GM12878 (cell line): ENCODE measurements at regions not wholly inside any gene's neighbourhood (a gene's known extent, or its start where the extent isn't known, plus 50 kb on each side); places are given as distances from the start of the nearest gene placed in this dataset.

Source experiments
- ATAC-seq: fragments of 200-7000 bp; cut with Tn5 transposase; 3 replicates; pipeline ENCODE4 v1.9.1; 2020; ENCODE audit warnings: mild to moderate bottlenecking, moderate library complexity
- BruUV-seq: library from RNA; stranded (reverse); fragments of 400-500 nt; replicated peaks from 2 replicates; lab custom pipeline; 2021; lab: Mats Ljungman, UMichigan
- CTCF ChIA-PET: fragments of 300-600 bp; sonication (Branson Sonifier 250); formaldehyde crosslinking; extraction: SDS; loops from one replicate; lab custom pipeline; 2021; ENCODE audit warnings: inconsistent platforms; lab: Yijun Ruan, JAX
- POLR2A ChIA-PET: fragments of 350-600 bp; formaldehyde crosslinking; extraction: SDS; loops from one replicate; lab custom pipeline; 2021; ENCODE audit warnings: inconsistent platforms; lab: Charles Lee
- RAD21 ChIA-PET: fragments of 300-600 bp; sonication (Branson Sonifier 250); formaldehyde crosslinking; loops from one replicate; lab custom pipeline; 2023; ENCODE audit warnings: antibody characterized with exemption; ENCODE audit not compliant: unreplicated experiment; lab: Charles Lee
- SMC1A ChIA-PET: fragments of 300-600 bp; sonication (Branson Sonifier 250); formaldehyde crosslinking; loops from one replicate; lab custom pipeline; 2023; ENCODE audit not compliant: unreplicated experiment, uncharacterized antibody; lab: Charles Lee
- DNase-seq: peaks from one replicate; pipeline ENCODE4 v3.0.0-alpha.2; 2011; ENCODE audit warnings: low read depth, low spot score
- FAIRE-seq: peaks from 3 replicates; lab custom pipeline; 2011; peaks lifted over from hg19 to GRCh38; lab: Jason Lieb, UNC
- H2AFZ ChIP-seq: 2 replicates; pipeline ENCODE4 v1.6.0; 2011; ENCODE audit warnings: low read depth, low read length, control low read depth; ENCODE audit not compliant: control insufficient read depth
- H3K27ac ChIP-seq: 2 replicates; pipeline ENCODE4 v1.5.1; 2011; ENCODE audit warnings: control low read depth; ENCODE audit not compliant: control insufficient read depth, insufficient read depth
- H3K27me3 ChIP-seq, 2 experiments: replicated peaks in 1 of 2; 2 replicates each; pipeline versions ENCODE4 v1.6.0 to v1.6.1; 2011; ENCODE audit warnings: low read length in 1 of 2; ENCODE audit not compliant: control insufficient read depth in 2 of 2, insufficient read depth in 2 of 2
- H3K36me3 ChIP-seq, 2 experiments: 2 replicates each; pipeline ENCODE4 v1.5.1; 2011; ENCODE audit warnings: low read length in 1 of 2; ENCODE audit not compliant: control insufficient read depth in 2 of 2, insufficient read depth in 2 of 2
- H3K4me1 ChIP-seq: 2 replicates; pipeline ENCODE4 v1.6.1; 2011; ENCODE audit warnings: mild to moderate bottlenecking, low read length, moderate library complexity, mixed read lengths; ENCODE audit not compliant: control insufficient read depth, insufficient read depth
- H3K4me2 ChIP-seq: 2 replicates; pipeline ENCODE4 v1.6.0; 2011; ENCODE audit warnings: control low read depth; ENCODE audit not compliant: control insufficient read depth, insufficient read depth
- H3K4me3 ChIP-seq: fragments of 200-600 bp; sonication (generic); 2 replicates; pipeline ENCODE4 v1.5.1; 2016
- H3K79me2 ChIP-seq: 2 replicates; pipeline ENCODE4 v1.6.0; 2011; ENCODE audit warnings: low read length; ENCODE audit not compliant: control insufficient read depth, insufficient read depth
- H3K9ac ChIP-seq: 2 replicates; pipeline ENCODE4 v1.8.0; 2011; ENCODE audit warnings: low read length, control low read depth, mixed read lengths; ENCODE audit not compliant: control insufficient read depth, insufficient read depth
- H3K9me3 ChIP-seq: replicated peaks from 3 replicates; pipeline ENCODE4 v1.5.1; 2011; ENCODE audit warnings: mild to moderate bottlenecking, low read length; ENCODE audit not compliant: control insufficient read depth, insufficient read depth
- H4K20me1 ChIP-seq: 2 replicates; pipeline ENCODE4 v1.6.0; 2011; ENCODE audit not compliant: control insufficient read depth, insufficient read depth
- ASH2L ChIP-seq: fragments of 300-600, 200-600 bp; sonication (generic); IDR thresholded peaks from 2 replicates; pipeline ENCODE4 v1.6.1; 2017; ENCODE audit warnings: low read depth, mild to moderate bottlenecking, borderline replicate concordance
- CHD1 ChIP-seq: IDR thresholded peaks from 2 replicates; pipeline ENCODE4 v1.6.1; 2012; ENCODE audit warnings: low read depth, low read length, improper control_type of control experiment
- EP300 ChIP-seq, 2 experiments: fragments of 150-350 bp in 1 of 2; IDR thresholded peaks; 2 replicates each; pipeline ENCODE4 v1.6.1; 2011 to 2012; ENCODE audit warnings: low read depth in 2 of 2, low read length in 2 of 2, borderline replicate concordance in 1 of 2, improper control_type of control experiment in 1 of 2, inconsistent platforms in 1 of 2; ENCODE audit not compliant: control insufficient read depth in 1 of 2
- IRF4 ChIP-seq: IDR thresholded peaks from 2 replicates; pipeline ENCODE4 v1.6.1; 2011; ENCODE audit warnings: low read depth, low read length
- POLR2AphosphoS2 ChIP-seq: IDR thresholded peaks from 2 replicates; pipeline ENCODE4 v1.6.1; 2011; ENCODE audit warnings: low read depth, mild to moderate bottlenecking, low read length, improper control_type of control experiment, moderate library complexity
- RB1 ChIP-seq: fragments of 450-650 bp; formaldehyde crosslinking; IDR thresholded peaks from 2 replicates; pipeline ENCODE4 v1.6.1; 2017; ENCODE audit warnings: mild to moderate bottlenecking, borderline replicate concordance
- WRNIP1 ChIP-seq: IDR thresholded peaks from 2 replicates; pipeline ENCODE4 v1.6.1; 2011; ENCODE audit warnings: low read depth, low read length, improper control_type of control experiment, borderline replicate concordance
- ZNF24 ChIP-seq: fragments of 450-650 bp; IDR thresholded peaks from 2 replicates; pipeline ENCODE4 v1.6.1; 2017; ENCODE audit warnings: antibody characterized with exemption, mild to moderate bottlenecking
- WGBS: methylation state at CpG from one replicate; pipeline ENCODE4 v1.1.6; 2016; ENCODE audit warnings: low lambda C conversion rate; ENCODE audit not compliant: insufficient replicate concordance, insufficient coverage; ENCODE audit errors: missing lambda C conversion rate; 5-methylcytosine and 5-hydroxymethylcytosine counted together
- in situ Hi-C: fragments of 300-500 bp; cut with MboI; formaldehyde crosslinking; loops from 9 replicates; pipeline ENCODE4 v1.14.3; 2018; ENCODE audit warnings: mixed read lengths
- intact Hi-C: fragments of 100-400 bp; cut with micrococcal nuclease; formaldehyde crosslinking; loops from one replicate; pipeline ENCODE4 v1.14.2; 2022; ENCODE audit not compliant: unreplicated experiment
- TF ChIP-seq, protein P1 (sequence below), 3 experiments: IDR thresholded peaks in 2 of 3; conservative IDR thresholded peaks in 1 of 3; 2 replicates each; pipeline ENCODE4 v1.5.1; 2011; ENCODE audit warnings: low read depth in 3 of 3, low read length in 3 of 3, mild to moderate bottlenecking in 3 of 3, control low read depth in 2 of 3, moderate library complexity in 2 of 3, inconsistent platforms in 1 of 3, mixed read lengths in 1 of 3; ENCODE audit not compliant: control insufficient read depth in 2 of 3, insufficient read depth in 1 of 3; ENCODE audit errors: extremely low read depth in 1 of 3
- TF ChIP-seq, protein P2 (sequence below): fragments of 450-650 bp; IDR thresholded peaks from 2 replicates; pipeline ENCODE4 v1.6.1; 2017; ENCODE audit warnings: borderline replicate concordance
- TF ChIP-seq, protein P3 (sequence below): fragments of 450-650 bp; IDR thresholded peaks from 2 replicates; pipeline ENCODE4 v1.6.1; 2017; ENCODE audit warnings: mild to moderate bottlenecking, low read depth, inconsistent platforms; ENCODE audit not compliant: poor library complexity, severe bottlenecking
- TF ChIP-seq, protein P4 (sequence below): IDR thresholded peaks from 2 replicates; pipeline ENCODE4 v1.6.1; 2012; ENCODE audit warnings: low read depth, low read length, improper control_type of control experiment

DNA sequence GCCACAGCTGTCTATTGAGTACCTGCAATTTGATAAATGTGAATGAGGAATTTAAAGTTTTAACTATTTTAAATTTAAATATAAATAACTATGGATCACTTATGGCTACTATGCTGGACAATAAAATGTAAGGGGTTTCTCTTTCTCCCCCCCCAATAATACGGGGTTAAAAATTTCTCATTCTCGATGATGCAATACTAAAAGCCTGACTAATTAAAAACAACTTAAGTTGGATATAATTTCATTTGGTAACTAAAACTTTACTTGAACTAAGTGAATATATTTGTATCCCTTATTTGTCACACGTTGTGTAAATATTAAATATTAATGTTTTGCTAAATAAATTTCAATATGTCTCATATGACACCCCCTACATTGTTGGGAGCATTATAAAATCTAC is 297.3 kb downstream of the GRB14 start:
- H2AFZ ChIP-seq = no peak overlapping the region
- H3K79me2 ChIP-seq = no peaks in the 10 kb centered on the region
- ATAC-seq (no peak), DNase-seq (no peak), FAIRE-seq (no peak)
- no peaks in the 10 kb centered on the region for H3K36me3 ChIP-seq
- BruUV-seq = no TSS peak
- H3K4me1 ChIP-seq = no peaks in the 10 kb centered on the region
- H3K27me3 ChIP-seq = no peaks in the 10 kb centered on the region
- H3K9me3 ChIP-seq = no peaks in the 10 kb centered on the region
- no peak overlapping the region for H3K4me2 ChIP-seq
- H3K9ac ChIP-seq = no peak overlapping the region
- no peak overlapping the region for H3K27ac ChIP-seq
- RAD21 ChIA-PET = no interaction called here
- in situ Hi-C loops (no loop called here), intact Hi-C loops (no loop called here)
- TF ChIP-seq EP300 (IDR thresholded peaks at IDR 0.05; ENCODE audit: borderline replicate concordance in 1 of 2, control insufficient read depth in 1 of 2, low read depth in 2 of 2, low read length in 2 of 2) (no peak), IRF4 (no peak), CHD1 (no peak), POLR2AphosphoS2 (no peak), RB1 (no peak), ASH2L (no peak), ZNF24 (no peak), WRNIP1 (no peak)
- TF ChIP-seq, protein P1, sequence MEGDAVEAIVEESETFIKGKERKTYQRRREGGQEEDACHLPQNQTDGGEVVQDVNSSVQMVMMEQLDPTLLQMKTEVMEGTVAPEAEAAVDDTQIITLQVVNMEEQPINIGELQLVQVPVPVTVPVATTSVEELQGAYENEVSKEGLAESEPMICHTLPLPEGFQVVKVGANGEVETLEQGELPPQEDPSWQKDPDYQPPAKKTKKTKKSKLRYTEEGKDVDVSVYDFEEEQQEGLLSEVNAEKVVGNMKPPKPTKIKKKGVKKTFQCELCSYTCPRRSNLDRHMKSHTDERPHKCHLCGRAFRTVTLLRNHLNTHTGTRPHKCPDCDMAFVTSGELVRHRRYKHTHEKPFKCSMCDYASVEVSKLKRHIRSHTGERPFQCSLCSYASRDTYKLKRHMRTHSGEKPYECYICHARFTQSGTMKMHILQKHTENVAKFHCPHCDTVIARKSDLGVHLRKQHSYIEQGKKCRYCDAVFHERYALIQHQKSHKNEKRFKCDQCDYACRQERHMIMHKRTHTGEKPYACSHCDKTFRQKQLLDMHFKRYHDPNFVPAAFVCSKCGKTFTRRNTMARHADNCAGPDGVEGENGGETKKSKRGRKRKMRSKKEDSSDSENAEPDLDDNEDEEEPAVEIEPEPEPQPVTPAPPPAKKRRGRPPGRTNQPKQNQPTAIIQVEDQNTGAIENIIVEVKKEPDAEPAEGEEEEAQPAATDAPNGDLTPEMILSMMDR (IDR thresholded peaks at IDR 0.05 in 2 of 3, conservative IDR thresholded peaks at IDR 0.05 in 1 of 3; ENCODE audit: control insufficient read depth in 2 of 3, extremely low read depth in 1 of 3, insufficient read depth in 1 of 3, low read depth in 3 of 3, low read length in 3 of 3) = no peak
- TF ChIP-seq, protein P2, sequence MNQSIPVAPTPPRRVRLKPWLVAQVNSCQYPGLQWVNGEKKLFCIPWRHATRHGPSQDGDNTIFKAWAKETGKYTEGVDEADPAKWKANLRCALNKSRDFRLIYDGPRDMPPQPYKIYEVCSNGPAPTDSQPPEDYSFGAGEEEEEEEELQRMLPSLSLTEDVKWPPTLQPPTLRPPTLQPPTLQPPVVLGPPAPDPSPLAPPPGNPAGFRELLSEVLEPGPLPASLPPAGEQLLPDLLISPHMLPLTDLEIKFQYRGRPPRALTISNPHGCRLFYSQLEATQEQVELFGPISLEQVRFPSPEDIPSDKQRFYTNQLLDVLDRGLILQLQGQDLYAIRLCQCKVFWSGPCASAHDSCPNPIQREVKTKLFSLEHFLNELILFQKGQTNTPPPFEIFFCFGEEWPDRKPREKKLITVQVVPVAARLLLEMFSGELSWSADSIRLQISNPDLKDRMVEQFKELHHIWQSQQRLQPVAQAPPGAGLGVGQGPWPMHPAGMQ = no peak
- TF ChIP-seq, protein P3, sequence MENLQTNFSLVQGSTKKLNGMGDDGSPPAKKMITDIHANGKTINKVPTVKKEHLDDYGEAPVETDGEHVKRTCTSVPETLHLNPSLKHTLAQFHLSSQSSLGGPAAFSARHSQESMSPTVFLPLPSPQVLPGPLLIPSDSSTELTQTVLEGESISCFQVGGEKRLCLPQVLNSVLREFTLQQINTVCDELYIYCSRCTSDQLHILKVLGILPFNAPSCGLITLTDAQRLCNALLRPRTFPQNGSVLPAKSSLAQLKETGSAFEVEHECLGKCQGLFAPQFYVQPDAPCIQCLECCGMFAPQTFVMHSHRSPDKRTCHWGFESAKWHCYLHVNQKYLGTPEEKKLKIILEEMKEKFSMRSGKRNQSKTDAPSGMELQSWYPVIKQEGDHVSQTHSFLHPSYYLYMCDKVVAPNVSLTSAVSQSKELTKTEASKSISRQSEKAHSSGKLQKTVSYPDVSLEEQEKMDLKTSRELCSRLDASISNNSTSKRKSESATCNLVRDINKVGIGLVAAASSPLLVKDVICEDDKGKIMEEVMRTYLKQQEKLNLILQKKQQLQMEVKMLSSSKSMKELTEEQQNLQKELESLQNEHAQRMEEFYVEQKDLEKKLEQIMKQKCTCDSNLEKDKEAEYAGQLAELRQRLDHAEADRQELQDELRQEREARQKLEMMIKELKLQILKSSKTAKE = no peak
- TF ChIP-seq, protein P4, sequence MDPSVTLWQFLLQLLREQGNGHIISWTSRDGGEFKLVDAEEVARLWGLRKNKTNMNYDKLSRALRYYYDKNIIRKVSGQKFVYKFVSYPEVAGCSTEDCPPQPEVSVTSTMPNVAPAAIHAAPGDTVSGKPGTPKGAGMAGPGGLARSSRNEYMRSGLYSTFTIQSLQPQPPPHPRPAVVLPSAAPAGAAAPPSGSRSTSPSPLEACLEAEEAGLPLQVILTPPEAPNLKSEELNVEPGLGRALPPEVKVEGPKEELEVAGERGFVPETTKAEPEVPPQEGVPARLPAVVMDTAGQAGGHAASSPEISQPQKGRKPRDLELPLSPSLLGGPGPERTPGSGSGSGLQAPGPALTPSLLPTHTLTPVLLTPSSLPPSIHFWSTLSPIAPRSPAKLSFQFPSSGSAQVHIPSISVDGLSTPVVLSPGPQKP = no peak
- SMC1A ChIA-PET = no interaction called here
- WGBS = 11% methylated on average over 3 of the region's 3 CpGs
- H3K4me3 ChIP-seq = no peak overlapping the region
- H4K20me1 ChIP-seq = no peaks in the 10 kb centered on the region
- CTCF ChIA-PET = no interaction called here
- POLR2A ChIA-PET = no interaction called here
